Neural cell (in vitro differentiated cells): ENCODE measurements at regions not wholly inside any gene's neighbourhood (a gene's known extent, or its start where the extent isn't known, plus 50 kb on each side); places are given as distances from the start of the nearest gene placed in this dataset.

Experiments used
- CTCF ChIP-seq: fragments of 450-650 bp; IDR thresholded peaks from 2 replicates; pipeline ENCODE4 v1.5.1; 2014; ENCODE audit warnings: antibody characterized with exemption, mild to moderate bottlenecking, moderate library complexity; ENCODE audit not compliant: poor library complexity, severe bottlenecking
- MXI1 ChIP-seq: fragments of 450-650 bp; conservative IDR thresholded peaks from 2 replicates; pipeline ENCODE4 v1.6.1; 2014; ENCODE audit warnings: antibody characterized with exemption, mild to moderate bottlenecking; ENCODE audit not compliant: poor library complexity, severe bottlenecking
- POLR2AphosphoS5 ChIP-seq: IDR thresholded peaks from 2 replicates; pipeline ENCODE4 v1.6.1; 2012
- TAF1 ChIP-seq: IDR thresholded peaks from 2 replicates; pipeline ENCODE4 v1.6.1; 2012; ENCODE audit warnings: low read depth

GRCh38 chr10:130862626-130863025 lies 448.9 kb downstream of the TCERG1L start:
- TF ChIP-seq CTCF = no peak
- TF ChIP-seq POLR2AphosphoS5 = no peak
- TF ChIP-seq TAF1 = no peak
- no peak for TF ChIP-seq MXI1
